K562 (cell line): ENCODE measurements at regions not wholly inside any gene's neighbourhood (a gene's known extent, or its start where the extent isn't known, plus 50 kb on each side); places are given as distances from the start of the nearest gene placed in this dataset.

Experiments used
- BHLHE40 ChIP-seq: IDR thresholded peaks from 2 replicates; pipeline ENCODE4 v1.6.1; 2011; ENCODE audit warnings: low read length, improper control_type of control experiment
- DACH1 ChIP-seq: fragments of 450-650 bp; IDR thresholded peaks from 2 replicates; pipeline ENCODE4 v1.6.1; 2018; ENCODE audit not compliant: partially characterized antibody
- ETV6 ChIP-seq, 3 experiments: fragments of 150-350 bp in 1 of 3; sonication (generic) in 1 of 3; formaldehyde crosslinking in 1 of 3; IDR thresholded peaks; 2 replicates each; pipeline versions ENCODE4 v1.6.1 to v1.8.0; 2014 to 2022; ENCODE audit warnings: borderline replicate concordance in 2 of 3, low read depth in 2 of 3, antibody characterized with exemption in 1 of 3, low read length in 1 of 3, mild to moderate bottlenecking in 1 of 3, missing genetic modification reagents in 1 of 3
- FOXK2 ChIP-seq, 2 experiments: fragments of 450-650 bp; IDR thresholded peaks in 1 of 2; conservative IDR thresholded peaks in 1 of 2; 2 replicates each; pipeline ENCODE4 v1.6.1; 2016; ENCODE audit warnings: low read depth in 2 of 2, mild to moderate bottlenecking in 1 of 2
- NFIX ChIP-seq: fragments of 250-450 bp; sonication (Bioruptor Pico); IDR thresholded peaks from 2 replicates; pipeline ENCODE4 v1.4.0; 2020; ENCODE audit warnings: low read depth, mild to moderate bottlenecking, moderate library complexity
- PCBP2 ChIP-seq: fragments of 200-400 bp; formaldehyde crosslinking; IDR thresholded peaks from 2 replicates; pipeline ENCODE4 v1.6.1; 2018; ENCODE audit warnings: low read length, low read depth, mild to moderate bottlenecking, moderate library complexity; ENCODE audit not compliant: poor library complexity, severe bottlenecking
- PTRF ChIP-seq: fragments of 450-650 bp; IDR thresholded peaks from 2 replicates; pipeline ENCODE4 v1.6.1; 2016; ENCODE audit warnings: mild to moderate bottlenecking, missing genetic modification characterization, missing compliant biosample characterization
- RBM15 ChIP-seq: fragments of 200-400 bp; formaldehyde crosslinking; IDR thresholded peaks from 2 replicates; pipeline ENCODE4 v1.6.1; 2018; ENCODE audit warnings: mild to moderate bottlenecking, low read length, moderate library complexity; ENCODE audit not compliant: insufficient read depth
- RUNX1 ChIP-seq: sonication (generic); IDR thresholded peaks from 2 replicates; pipeline ENCODE4 v1.6.1; 2016; ENCODE audit warnings: antibody characterized with exemption, low read depth
- ZNF12 ChIP-seq: sonication (generic); formaldehyde crosslinking; IDR thresholded peaks from 2 replicates; pipeline ENCODE4 v1.4.0; 2020; ENCODE audit warnings: mild to moderate bottlenecking, missing genetic modification reagents
- TF ChIP-seq, protein P1 (sequence below), 2 experiments: fragments of 450-650 bp; IDR thresholded peaks; 2 replicates each; pipeline ENCODE4 v1.6.1; 2016
- TF ChIP-seq, protein P2 (sequence below), 2 experiments: fragments of 250-450 bp in 1 of 2; fragments of 450-650 bp in 1 of 2; sonication (Bioruptor Pico) in 1 of 2; IDR thresholded peaks; 2 replicates each; pipeline versions ENCODE4 v1.6.1 to v1.8.0; 2016 to 2021; ENCODE audit warnings: mild to moderate bottlenecking in 2 of 2, moderate library complexity in 2 of 2, missing compliant biosample characterization in 1 of 2, missing genetic modification characterization in 1 of 2

GRCh38 chr11:80849253-80849652 lies 1408.4 kb upstream of the TENM4 start (continued):
- TF ChIP-seq, protein P1, sequence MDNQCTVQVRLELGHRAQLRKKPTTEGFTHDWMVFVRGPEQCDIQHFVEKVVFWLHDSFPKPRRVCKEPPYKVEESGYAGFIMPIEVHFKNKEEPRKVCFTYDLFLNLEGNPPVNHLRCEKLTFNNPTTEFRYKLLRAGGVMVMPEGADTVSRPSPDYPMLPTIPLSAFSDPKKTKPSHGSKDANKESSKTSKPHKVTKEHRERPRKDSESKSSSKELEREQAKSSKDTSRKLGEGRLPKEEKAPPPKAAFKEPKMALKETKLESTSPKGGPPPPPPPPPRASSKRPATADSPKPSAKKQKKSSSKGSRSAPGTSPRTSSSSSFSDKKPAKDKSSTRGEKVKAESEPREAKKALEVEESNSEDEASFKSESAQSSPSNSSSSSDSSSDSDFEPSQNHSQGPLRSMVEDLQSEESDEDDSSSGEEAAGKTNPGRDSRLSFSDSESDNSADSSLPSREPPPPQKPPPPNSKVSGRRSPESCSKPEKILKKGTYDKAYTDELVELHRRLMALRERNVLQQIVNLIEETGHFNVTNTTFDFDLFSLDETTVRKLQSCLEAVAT (IDR thresholded peaks at IDR 0.05), result no peak
- TF ChIP-seq ETV6 (IDR thresholded peaks at IDR 0.05; ENCODE audit: borderline replicate concordance in 1 of 2, low read depth in 2 of 2, low read length in 1 of 2), result no peak
- TF ChIP-seq ETV6 (CRISPR knock-in tag; IDR thresholded peaks at IDR 0.05; ENCODE audit: borderline replicate concordance), result no peak
- TF ChIP-seq BHLHE40, result no peak
- TF ChIP-seq, protein P2, sequence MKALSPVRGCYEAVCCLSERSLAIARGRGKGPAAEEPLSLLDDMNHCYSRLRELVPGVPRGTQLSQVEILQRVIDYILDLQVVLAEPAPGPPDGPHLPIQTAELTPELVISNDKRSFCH (CRISPR knock-in tag; IDR thresholded peaks at IDR 0.05), result no peak
- TF ChIP-seq, protein P2 (tag; IDR thresholded peaks at IDR 0.05), result no peak
- no peak for TF ChIP-seq ZNF12 (CRISPR knock-in tag)
- TF ChIP-seq PCBP2, result no peak
- TF ChIP-seq FOXK2 (conservative IDR thresholded peaks at IDR 0.05 in 1 of 2, IDR thresholded peaks at IDR 0.05 in 1 of 2; ENCODE audit: low read depth in 2 of 2), result no peak
- TF ChIP-seq NFIX (CRISPR knock-in tag), result no peak
- no peak for TF ChIP-seq RBM15
- TF ChIP-seq DACH1, result no peak
- TF ChIP-seq PTRF, result no peak
- no peak for TF ChIP-seq RUNX1
- TF ChIP-seq, all 486 proteins: peak for 0
